ENCODE measurements at regions not wholly inside any gene's neighbourhood (a gene's known extent, or its start where the extent isn't known, plus 50 kb on each side); places are given as distances from the start of the nearest gene placed in this dataset.

DNA sequence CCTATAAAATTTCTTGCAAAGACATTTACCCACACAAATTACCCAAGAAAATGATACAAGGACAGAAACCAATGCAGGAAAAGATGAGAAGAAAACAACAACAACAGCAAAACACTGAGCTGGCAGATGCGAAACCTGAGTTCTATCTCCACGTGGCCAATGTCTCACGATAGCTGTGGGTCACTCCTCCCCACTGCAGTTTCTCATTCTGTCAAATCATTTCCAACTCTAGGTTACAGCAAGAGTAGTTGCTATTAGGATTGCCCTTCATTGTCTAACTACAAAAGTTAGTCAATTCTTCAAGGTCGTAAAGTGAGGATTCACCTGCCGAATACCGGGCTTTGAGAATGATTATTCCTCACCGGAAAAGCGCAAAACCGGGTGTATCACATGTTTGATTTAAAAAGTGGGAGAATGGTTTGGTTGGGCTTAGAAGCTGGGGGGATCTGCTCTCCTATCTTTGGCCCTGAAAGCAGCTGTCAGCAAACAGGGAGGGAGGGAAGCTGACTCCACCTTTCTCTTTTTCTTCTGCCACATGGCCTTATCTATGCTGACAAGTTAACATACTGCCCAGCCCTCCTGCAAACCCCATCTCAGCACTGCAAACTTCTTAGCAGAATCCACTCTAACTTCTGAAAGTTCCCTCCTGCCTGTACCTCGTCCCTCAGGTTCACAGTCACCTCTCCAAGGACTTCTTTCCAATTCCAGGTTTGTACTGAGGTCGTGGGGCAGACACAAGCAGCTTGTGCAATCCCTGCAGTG is 473.0 kb downstream of the SOX11 start:
- peaks cover 21% of the 10 kb centered on the region for H3K27me3 Mint-ChIP-seq (ENCODE audit: unreplicated experiment)
- no peak overlapping the region for H3K27ac Mint-ChIP-seq (ENCODE audit: unreplicated experiment)
- H3K4me3 Mint-ChIP-seq (ENCODE audit: unreplicated experiment): no peak overlapping the region
- no peaks in the 10 kb centered on the region for H3K4me1 Mint-ChIP-seq (ENCODE audit: unreplicated experiment)
- TF ChIP-seq, protein P1, sequence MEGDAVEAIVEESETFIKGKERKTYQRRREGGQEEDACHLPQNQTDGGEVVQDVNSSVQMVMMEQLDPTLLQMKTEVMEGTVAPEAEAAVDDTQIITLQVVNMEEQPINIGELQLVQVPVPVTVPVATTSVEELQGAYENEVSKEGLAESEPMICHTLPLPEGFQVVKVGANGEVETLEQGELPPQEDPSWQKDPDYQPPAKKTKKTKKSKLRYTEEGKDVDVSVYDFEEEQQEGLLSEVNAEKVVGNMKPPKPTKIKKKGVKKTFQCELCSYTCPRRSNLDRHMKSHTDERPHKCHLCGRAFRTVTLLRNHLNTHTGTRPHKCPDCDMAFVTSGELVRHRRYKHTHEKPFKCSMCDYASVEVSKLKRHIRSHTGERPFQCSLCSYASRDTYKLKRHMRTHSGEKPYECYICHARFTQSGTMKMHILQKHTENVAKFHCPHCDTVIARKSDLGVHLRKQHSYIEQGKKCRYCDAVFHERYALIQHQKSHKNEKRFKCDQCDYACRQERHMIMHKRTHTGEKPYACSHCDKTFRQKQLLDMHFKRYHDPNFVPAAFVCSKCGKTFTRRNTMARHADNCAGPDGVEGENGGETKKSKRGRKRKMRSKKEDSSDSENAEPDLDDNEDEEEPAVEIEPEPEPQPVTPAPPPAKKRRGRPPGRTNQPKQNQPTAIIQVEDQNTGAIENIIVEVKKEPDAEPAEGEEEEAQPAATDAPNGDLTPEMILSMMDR (IDR thresholded peaks at IDR 0.05): no peak
- no peaks in the 10 kb centered on the region for H3K36me3 Mint-ChIP-seq (ENCODE audit: unreplicated experiment)
- peaks cover 7% of the 10 kb centered on the region for H3K9me3 Mint-ChIP-seq (ENCODE audit: unreplicated experiment)
- DNase-seq (ENCODE audit: extremely low spot score, unreplicated experiment): no peak

DNA sequence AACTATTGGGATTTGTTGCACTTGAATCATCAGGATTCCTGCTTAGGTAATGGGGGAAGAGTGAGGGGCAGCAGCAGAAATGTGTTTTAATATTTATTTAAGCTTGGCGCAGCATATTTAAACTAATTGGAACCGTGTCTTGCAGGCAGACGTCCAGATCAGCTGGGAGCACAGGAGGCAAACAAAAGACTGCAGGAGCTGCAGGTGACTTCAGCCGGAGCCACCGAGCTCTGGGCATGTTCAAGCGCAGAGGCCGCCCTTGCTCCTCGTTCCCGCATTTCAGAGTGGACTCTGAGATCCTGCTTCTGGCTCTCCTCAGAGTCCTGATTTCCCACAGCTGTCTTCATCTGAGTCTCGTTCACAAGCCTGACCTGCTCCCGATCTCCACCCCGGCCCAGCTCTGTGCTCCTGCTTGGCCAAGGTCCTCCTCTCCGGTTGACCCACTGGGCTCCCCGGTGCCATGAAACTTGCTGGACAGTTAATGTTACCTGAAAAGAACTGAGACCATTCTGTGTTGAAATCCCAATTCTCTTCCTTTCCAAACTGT is 475.5 kb downstream of the SOX11 start:
- TF ChIP-seq, protein P1 (IDR thresholded peaks at IDR 0.05): no peak
- DNase-seq (ENCODE audit: extremely low spot score, unreplicated experiment): no peak
- Mint-ChIP-seq H3K36me3 (ENCODE audit: unreplicated experiment) (no peaks in the 10 kb centered on the region), H3K9me3 (ENCODE audit: unreplicated experiment) (no peaks in the 10 kb centered on the region), H3K27ac (ENCODE audit: unreplicated experiment) (no peak overlapping the region), H3K4me3 (ENCODE audit: unreplicated experiment) (no peak overlapping the region), H3K27me3 (ENCODE audit: unreplicated experiment) (peaks cover 25% of the 10 kb centered on the region), H3K4me1 (ENCODE audit: unreplicated experiment) (no peaks in the 10 kb centered on the region)

DNA sequence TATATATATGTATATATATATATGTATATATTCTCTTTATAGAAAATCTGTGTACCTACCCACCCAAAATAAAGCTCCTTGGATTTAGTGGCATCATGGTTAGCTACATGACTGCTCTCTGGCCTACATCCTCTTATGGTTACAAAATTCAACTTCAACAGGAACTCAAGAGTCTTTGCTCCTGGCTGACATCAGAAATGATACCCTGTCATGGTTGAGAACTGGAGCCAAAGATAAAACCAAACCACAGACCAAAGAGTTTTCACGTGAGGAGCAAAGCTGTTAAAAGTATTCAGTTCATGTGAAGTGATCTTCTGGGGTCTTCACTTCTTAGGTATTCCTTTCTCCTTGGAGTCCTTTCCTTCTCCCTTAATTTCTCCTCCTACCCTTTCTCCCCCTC is 476.3 kb downstream of the SOX11 start:
- H3K36me3 Mint-ChIP-seq (ENCODE audit: unreplicated experiment): no peaks in the 10 kb centered on the region
- DNase-seq (ENCODE audit: extremely low spot score, unreplicated experiment): no peak
- TF ChIP-seq, protein P1 (IDR thresholded peaks at IDR 0.05): no peak
- H3K27ac Mint-ChIP-seq (ENCODE audit: unreplicated experiment): no peak overlapping the region
- H3K9me3 Mint-ChIP-seq (ENCODE audit: unreplicated experiment): no peaks in the 10 kb centered on the region
- no peak overlapping the region for H3K4me3 Mint-ChIP-seq (ENCODE audit: unreplicated experiment)
- H3K4me1 Mint-ChIP-seq (ENCODE audit: unreplicated experiment): no peaks in the 10 kb centered on the region
- peaks cover 25% of the 10 kb centered on the region for H3K27me3 Mint-ChIP-seq (ENCODE audit: unreplicated experiment)

DNA sequence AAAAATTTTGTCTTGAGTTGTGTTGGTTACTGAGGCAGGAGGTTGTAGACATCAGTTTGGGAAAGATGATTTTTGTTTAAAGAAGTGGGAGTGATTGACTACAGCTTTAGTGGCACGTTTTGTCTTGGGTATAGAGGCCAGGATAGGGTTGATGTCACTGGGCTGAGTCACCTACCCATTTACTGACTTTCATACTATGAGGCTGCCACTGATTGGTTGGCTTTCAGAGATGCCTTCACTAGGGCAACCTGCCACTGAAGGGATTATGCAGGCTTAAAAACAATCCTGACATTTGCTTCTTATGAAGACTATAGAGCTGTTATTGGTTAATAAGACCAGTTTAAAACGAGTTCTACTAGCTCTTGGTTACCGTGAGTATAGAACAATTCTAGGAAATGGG is 479.1 kb downstream of the SOX11 start:
- no peak overlapping the region for H3K27ac Mint-ChIP-seq (ENCODE audit: unreplicated experiment)
- no peak for DNase-seq (ENCODE audit: extremely low spot score, unreplicated experiment)
- peaks cover 8% of the 10 kb centered on the region for H3K9me3 Mint-ChIP-seq (ENCODE audit: unreplicated experiment)
- H3K27me3 Mint-ChIP-seq (ENCODE audit: unreplicated experiment): peaks cover 11% of the 10 kb centered on the region
- TF ChIP-seq, protein P1 (IDR thresholded peaks at IDR 0.05): no peak
- no peaks in the 10 kb centered on the region for H3K36me3 Mint-ChIP-seq (ENCODE audit: unreplicated experiment)
- H3K4me1 Mint-ChIP-seq (ENCODE audit: unreplicated experiment): no peaks in the 10 kb centered on the region
- no peak overlapping the region for H3K4me3 Mint-ChIP-seq (ENCODE audit: unreplicated experiment)

DNA sequence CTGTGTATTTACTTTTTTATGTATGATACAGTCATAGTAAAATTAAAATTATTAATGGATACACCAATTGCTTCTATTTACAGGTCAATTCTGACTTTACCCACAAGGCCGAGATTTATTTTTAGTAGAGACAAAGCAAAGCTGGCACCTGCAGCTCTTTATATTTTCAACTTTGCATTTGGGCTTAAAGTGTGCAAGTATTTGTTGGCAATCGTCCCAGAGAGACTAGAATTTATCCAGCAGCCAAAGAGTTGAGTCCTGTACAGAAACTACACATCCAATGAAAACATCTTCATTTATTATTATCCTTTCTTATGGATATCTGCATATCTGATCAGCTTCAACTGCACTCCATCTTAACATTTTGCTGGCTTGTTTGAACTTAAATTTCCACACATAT is 485.6 kb downstream of the SOX11 start:
- Mint-ChIP-seq H3K27ac (ENCODE audit: unreplicated experiment) (no peak overlapping the region), H3K9me3 (ENCODE audit: unreplicated experiment) (peaks cover 8% of the 10 kb centered on the region), H3K4me1 (ENCODE audit: unreplicated experiment) (peaks cover 16% of the 10 kb centered on the region), H3K36me3 (ENCODE audit: unreplicated experiment) (no peaks in the 10 kb centered on the region), H3K27me3 (ENCODE audit: unreplicated experiment) (peaks cover 6% of the 10 kb centered on the region), H3K4me3 (ENCODE audit: unreplicated experiment) (no peak overlapping the region)
- TF ChIP-seq, protein P1 (IDR thresholded peaks at IDR 0.05): no peak
- no peak for DNase-seq (ENCODE audit: extremely low spot score, unreplicated experiment)

All from osteocyte (in vitro differentiated cells).